Activated T-helper 1 cell treated with anti-CD3 and anti-CD28 coated beads, Interleukin-12 subunit alpha, Interleukin-12 subunit beta, Interleukin-2, Interleukin-4 antibody, amounts not matched to agents 30 ng/mL and 10 ng/mL and 1 ng/mL, durations not matched to agents 14 hours and 24 hours and 36 hours (primary cell): ENCODE measurements at regions not wholly inside any gene's neighbourhood (a gene's known extent, or its start where the extent isn't known, plus 50 kb on each side); places are given as distances from the start of the nearest gene placed in this dataset.
"Not testable (repeated sequence)": the region's sequence is repeated elsewhere in the genome, so short reads cannot be mapped to it uniquely, and the experiment has no call there.

ENCODE experiments used
- DNase-seq: peaks from one replicate; pipeline ENCODE4 v3.0.0; 2021; ENCODE audit warnings: low spot score
- H3K27ac Mint-ChIP-seq: one replicate; pipeline ENCODE4 v1.8.0; 2021; ENCODE audit warnings: mild to moderate bottlenecking, mixed read lengths
- H3K27me3 Mint-ChIP-seq: one replicate; pipeline ENCODE4 v1.8.0; 2022; ENCODE audit warnings: mild to moderate bottlenecking, moderate library complexity, mixed read lengths; ENCODE audit not compliant: insufficient read depth
- H3K36me3 Mint-ChIP-seq: one replicate; pipeline ENCODE4 v1.8.0; 2021; ENCODE audit warnings: low read depth, mixed read lengths
- H3K4me1 Mint-ChIP-seq: one replicate; pipeline ENCODE4 v1.8.0; 2021; ENCODE audit warnings: low read depth, mixed read lengths
- H3K4me3 Mint-ChIP-seq: one replicate; pipeline ENCODE4 v1.8.0; 2021; ENCODE audit warnings: mild to moderate bottlenecking, moderate library complexity, mixed read lengths
- H3K9me3 Mint-ChIP-seq: one replicate; pipeline ENCODE4 v1.8.0; 2021; ENCODE audit warnings: mixed read lengths
- intact Hi-C: fragments of 100-400 bp; cut with micrococcal nuclease; formaldehyde crosslinking; loops from one replicate; pipeline ENCODE4 v1.15.1; 2024

DNA sequence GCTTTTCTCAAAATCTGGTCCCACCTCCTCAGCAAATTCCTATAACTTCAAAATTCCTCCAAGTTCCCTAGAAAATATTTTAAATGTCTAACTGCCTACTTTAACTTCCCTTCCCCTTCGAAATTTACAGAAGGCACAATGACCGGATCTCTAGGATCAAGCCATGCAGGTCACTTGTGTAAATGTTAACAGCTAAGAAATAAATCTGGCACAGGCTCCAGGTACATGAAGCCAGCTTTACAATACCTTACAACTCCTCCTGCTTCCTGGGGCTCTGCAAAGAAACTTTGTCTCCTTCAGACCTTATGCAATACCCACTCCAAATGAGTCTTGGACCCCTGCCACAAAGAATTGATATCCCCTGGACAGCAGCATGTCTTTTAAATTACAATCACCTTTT is 1164.2 kb downstream of the BRINP3 start:
- DNase-seq: no peak
- Mint-ChIP-seq H3K27me3 (no peaks in the 10 kb centered on the region), H3K27ac (no peak overlapping the region), H3K36me3 (no peaks in the 10 kb centered on the region), H3K4me3 (no peak overlapping the region), H3K9me3 (no peaks in the 10 kb centered on the region), H3K4me1 (no peaks in the 10 kb centered on the region)
- intact Hi-C loops: no loop called here

DNA sequence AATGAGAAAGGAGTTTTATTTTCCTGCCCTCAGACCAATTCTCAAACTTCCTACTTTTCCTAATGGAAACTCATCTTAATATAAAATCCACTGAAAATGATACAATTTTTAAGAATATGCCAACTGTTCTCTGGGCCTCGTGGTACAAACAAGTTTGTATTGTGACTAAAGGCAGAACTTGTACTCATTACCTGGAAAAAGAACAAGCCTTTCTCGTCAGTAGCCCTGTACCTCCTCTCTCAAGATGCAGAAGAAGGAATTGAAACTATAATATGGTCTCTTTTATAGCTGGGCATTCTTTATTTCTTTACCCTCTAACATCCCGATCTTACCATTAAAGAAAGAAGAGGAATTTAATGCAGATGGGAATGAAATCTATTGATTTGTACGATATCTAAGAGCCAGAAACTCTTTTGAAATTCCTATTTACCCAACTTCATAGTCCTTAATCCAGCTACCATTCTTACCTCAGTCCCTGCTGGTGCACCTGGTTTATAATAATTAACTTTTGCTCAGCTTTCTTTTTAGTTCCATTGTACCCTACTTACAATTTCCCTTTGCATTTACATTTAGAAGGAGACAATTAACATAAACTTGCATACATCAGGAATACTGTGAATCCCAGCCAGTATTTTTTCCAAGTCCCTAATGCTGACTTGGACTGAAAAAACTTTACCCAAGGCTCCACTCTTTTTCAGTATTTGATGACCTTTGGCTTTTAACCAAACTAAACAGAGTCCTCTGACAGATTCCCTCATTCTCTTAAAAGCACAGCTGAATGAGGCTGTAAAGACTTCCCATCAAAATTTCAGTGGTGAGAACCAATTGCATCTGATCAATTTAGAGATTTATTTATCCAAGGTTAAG is 1162.4 kb downstream of the BRINP3 start:
- intact Hi-C loops: no loop called here
- Mint-ChIP-seq H3K9me3 (no peaks in the 10 kb centered on the region), H3K4me1 (no peaks in the 10 kb centered on the region), H3K4me3 (no peak overlapping the region), H3K36me3 (no peaks in the 10 kb centered on the region), H3K27ac (no peak overlapping the region), H3K27me3 (no peaks in the 10 kb centered on the region)
- no peak for DNase-seq

DNA sequence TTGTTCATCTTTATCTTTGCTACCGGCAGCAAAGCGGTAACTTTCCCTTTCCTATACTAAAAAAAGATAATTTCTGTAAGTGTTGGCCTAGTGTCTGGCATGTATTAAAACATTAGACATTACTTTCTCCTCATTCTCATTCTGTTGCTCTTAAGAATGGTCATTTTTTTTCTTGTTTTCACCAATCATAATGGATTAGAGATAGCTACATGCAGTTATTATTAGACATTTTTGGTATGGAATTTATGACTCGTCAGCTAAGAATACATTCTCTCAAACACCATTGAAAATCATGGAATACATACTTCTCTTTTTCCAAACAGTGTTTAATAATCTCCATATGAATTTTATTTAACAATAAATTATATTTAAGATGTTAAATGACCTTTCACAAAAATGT is 1154.6 kb downstream of the BRINP3 start:
- Mint-ChIP-seq H3K4me3 (no peak overlapping the region), H3K4me1 (no peaks in the 10 kb centered on the region), H3K9me3 (peaks cover 5% of the 10 kb centered on the region), H3K27me3 (no peaks in the 10 kb centered on the region), H3K27ac (no peak overlapping the region), H3K36me3 (no peaks in the 10 kb centered on the region)
- no peak for DNase-seq
- intact Hi-C loops: no loop called here

DNA sequence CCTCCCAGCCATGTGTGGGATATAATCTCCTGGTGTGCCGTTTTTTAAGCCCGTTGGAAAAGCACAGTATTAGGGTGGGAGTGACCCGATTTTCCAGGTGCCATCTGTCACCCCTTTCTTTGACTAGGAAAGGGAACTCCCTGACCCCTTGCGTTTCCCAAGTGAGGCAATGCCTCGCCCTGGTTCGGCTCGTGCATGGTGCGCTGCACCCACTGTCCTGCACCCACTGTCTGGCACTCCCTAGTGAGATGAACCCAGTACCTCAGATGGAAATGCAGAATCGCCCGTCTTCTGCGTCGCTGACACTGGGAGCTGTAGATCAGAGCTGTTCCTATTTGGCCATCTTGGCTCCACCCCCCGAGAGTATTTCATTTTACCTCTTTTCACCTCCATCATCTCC is 1146.6 kb downstream of the BRINP3 start:
- H3K9me3 Mint-ChIP-seq: peaks cover 20% of the 10 kb centered on the region
- H3K27ac Mint-ChIP-seq, intact Hi-C loops, H3K4me1 Mint-ChIP-seq, H3K27me3 Mint-ChIP-seq, H3K4me3 Mint-ChIP-seq, DNase-seq, H3K36me3 Mint-ChIP-seq: not testable (repeated sequence)

DNA sequence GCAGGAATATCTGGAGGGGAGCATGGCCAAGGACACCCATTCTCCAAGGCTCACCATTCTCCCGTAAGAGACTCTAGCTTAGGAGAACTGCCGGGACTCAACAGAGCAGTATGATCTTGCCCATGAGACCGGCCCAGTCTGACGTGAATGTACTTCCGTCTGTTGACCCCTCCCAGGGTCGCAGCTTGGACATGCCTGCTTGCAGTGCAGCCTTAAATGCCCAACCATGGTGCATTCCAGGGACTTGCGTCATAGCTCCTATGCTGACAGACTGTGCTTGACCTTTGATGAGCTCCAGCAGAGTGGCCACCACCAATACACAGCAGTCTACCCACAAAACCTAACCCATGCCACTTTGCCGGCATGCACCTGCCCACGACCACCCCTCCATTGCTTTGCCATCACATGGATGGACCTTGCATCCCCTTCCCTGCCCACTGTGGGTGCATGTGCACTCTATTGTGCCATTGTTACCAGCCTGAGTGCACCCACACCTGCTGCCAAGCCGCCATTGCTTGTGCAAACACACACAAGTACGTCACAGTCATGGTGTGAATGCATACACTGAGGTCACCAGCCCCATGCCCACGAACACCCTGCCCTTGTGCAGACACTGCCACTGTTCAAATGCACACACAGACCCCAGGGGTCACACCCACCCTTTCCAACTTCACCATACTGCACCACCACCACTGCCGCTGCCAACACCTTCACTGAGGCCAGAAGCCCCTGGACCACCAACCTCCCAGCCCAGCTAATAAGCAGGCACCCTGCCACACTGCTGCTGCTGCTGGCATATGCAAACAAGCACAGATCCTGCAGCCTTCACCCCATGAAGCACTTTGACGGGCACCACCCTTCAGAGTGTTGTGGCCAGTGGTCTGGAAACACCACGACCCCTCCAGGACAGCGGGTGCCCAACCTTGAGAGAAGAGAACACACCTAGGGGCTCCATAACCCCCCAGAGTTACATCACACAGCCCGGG is 1141.3 kb downstream of the BRINP3 start:
- no peak for DNase-seq
- Mint-ChIP-seq H3K4me3 (no peak overlapping the region), H3K27me3 (no peaks in the 10 kb centered on the region), H3K27ac (no peak overlapping the region), H3K4me1 (no peaks in the 10 kb centered on the region), H3K36me3 (no peaks in the 10 kb centered on the region), H3K9me3 (peaks cover 7% of the 10 kb centered on the region)
- intact Hi-C loops: no loop called here

DNA sequence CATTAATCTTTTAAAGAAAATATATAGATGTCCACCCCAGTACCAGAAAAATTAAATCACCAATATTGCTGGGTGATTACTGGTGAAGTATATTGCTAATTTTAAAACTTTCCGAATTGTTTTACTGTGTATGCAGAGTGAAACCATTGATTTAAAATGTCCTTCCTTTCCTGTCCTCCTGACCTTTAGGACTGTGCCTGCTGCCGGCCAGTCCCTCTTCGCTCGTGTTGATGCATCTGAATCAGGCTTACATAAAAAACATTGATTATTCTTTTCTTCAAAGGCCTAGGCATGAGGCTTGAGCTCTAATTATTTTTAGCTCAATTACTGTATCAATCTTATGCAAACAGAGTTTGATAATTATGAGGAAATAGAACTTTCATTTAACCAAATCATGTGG is 1128.1 kb downstream of the BRINP3 start:
- intact Hi-C loops: no loop called here
- H3K36me3 Mint-ChIP-seq: no peaks in the 10 kb centered on the region
- no peak overlapping the region for H3K27ac Mint-ChIP-seq
- no peak overlapping the region for H3K4me3 Mint-ChIP-seq
- H3K27me3 Mint-ChIP-seq: no peaks in the 10 kb centered on the region
- H3K4me1 Mint-ChIP-seq: no peaks in the 10 kb centered on the region
- no peaks in the 10 kb centered on the region for H3K9me3 Mint-ChIP-seq
- no peak for DNase-seq

DNA sequence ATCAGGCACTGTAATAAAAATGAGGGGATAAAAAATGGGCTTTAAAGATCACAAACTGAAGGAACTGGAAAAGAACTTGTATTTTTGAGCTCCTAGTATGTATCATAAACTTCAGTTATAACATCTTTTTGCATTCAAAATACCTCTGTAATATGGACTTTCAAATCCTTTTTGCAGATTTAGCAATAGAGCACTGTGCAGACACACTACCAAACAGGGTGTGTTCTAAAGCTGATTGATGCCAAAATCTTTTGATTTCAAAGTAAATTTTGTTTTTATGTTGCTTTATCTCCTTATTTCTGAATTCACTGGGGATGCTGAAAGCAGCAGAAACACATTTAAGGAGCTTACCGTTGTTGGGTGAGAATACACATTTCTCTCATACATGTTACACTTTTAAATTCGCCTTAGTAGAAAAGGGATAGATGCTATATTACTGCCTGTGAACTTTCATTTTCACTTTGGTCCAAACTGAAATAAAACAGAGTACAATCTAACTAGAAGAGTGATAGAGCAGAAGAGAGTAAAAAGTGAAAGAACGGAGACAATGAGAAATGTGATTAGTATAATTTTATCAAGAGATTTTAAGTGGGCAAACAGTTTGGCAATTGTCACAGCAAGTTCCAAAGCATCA is 1126.6 kb downstream of the BRINP3 start:
- H3K27ac Mint-ChIP-seq: no peak overlapping the region
- DNase-seq: no peak

DNA sequence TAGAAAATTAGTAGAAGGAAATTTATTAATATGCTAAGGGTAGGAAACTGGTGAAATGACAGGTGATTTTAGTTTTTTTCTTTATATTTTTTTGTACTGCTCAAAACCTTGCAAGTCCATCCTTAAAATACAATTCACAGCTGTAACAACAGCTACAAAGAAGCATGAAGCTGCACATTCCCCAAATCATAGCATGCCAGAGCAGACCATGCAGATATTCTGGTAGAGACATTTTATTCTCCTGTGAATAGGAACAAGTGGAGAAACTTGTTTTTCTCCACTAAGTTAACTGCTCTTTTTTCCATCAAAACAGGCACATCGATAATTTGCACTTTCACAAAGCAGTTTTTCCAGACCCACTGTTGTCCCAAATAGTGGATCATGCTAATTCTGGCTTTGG is 1125.7 kb downstream of the BRINP3 start:
- Mint-ChIP-seq H3K36me3 (no peaks in the 10 kb centered on the region), H3K4me3 (no peak overlapping the region), H3K27ac (no peak overlapping the region), H3K27me3 (no peaks in the 10 kb centered on the region), H3K9me3 (no peaks in the 10 kb centered on the region), H3K4me1 (no peaks in the 10 kb centered on the region)
- intact Hi-C loops: no loop called here
- no peak for DNase-seq

More for the DNA sequence above, 1126.6 kb downstream of the BRINP3 start:
- H3K27me3 Mint-ChIP-seq: no peaks in the 10 kb centered on the region
- H3K4me1 Mint-ChIP-seq: no peaks in the 10 kb centered on the region
- intact Hi-C loops: no loop called here
- no peaks in the 10 kb centered on the region for H3K36me3 Mint-ChIP-seq
- no peak overlapping the region for H3K4me3 Mint-ChIP-seq
- no peaks in the 10 kb centered on the region for H3K9me3 Mint-ChIP-seq

DNA sequence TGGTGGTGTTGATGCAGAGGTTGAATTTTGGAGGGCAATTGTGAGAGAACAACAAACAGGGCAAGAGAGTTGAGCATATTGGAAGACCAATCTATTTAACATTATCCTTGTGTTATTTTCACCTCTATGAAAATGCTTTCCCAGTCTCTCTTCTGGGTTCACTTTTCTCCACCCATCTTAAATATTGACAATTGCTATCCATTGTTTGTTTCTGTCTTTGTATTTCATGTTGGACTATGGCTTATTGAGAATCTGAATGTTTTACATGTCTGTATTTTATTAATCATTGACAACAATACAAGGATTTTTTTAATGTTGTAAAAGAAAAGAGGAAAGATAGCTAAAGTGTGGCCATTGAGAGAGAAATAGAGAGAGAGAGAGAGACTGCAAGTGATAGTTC is 1121.5 kb downstream of the BRINP3 start:
- Mint-ChIP-seq H3K4me3 (no peak overlapping the region), H3K4me1 (no peaks in the 10 kb centered on the region), H3K27me3 (no peaks in the 10 kb centered on the region), H3K27ac (no peak overlapping the region), H3K36me3 (no peaks in the 10 kb centered on the region), H3K9me3 (no peaks in the 10 kb centered on the region)
- no peak for DNase-seq
- intact Hi-C loops: no loop called here

DNA sequence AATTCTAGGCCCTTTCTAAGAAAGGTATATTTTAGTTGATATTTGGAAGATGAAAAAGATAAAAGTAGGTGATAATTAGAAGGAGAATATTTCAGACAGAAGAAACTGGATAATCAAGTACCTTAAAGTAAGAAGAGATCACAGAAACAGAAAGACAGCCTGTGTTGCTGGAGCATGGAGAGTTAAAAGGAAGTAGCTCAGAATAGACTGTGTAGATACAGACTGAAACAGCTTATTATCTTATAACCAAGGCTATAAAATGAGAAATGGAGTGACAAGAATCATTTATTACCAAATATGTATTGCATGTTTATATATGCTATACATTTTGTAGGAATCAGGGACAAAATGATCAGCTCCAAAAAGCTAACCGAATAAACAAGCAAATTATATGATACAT is 1120.3 kb downstream of the BRINP3 start:
- intact Hi-C loops: no loop called here
- no peaks in the 10 kb centered on the region for H3K27me3 Mint-ChIP-seq
- no peaks in the 10 kb centered on the region for H3K36me3 Mint-ChIP-seq
- no peak for DNase-seq
- H3K9me3 Mint-ChIP-seq: no peaks in the 10 kb centered on the region
- no peak overlapping the region for H3K27ac Mint-ChIP-seq
- no peak overlapping the region for H3K4me3 Mint-ChIP-seq
- H3K4me1 Mint-ChIP-seq: no peaks in the 10 kb centered on the region

DNA sequence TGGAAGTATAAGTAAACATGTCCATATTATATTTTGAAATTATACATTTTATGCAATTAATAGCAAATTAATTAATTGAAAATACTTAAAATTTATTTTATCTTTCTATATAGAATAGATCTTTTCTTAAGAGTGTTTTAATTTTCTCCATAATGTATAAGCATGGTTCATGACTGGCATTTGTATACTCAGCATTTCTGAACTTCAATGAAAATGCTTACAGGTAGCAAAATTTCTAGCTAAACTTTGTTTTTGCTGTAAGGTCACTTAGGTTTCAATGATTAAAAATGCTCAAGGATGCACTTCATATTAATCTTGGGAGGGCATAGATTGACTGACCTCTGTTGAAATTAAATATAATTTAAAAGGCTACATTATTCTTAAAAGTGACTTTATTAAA is 1108.1 kb downstream of the BRINP3 start:
- no peak for DNase-seq

DNA sequence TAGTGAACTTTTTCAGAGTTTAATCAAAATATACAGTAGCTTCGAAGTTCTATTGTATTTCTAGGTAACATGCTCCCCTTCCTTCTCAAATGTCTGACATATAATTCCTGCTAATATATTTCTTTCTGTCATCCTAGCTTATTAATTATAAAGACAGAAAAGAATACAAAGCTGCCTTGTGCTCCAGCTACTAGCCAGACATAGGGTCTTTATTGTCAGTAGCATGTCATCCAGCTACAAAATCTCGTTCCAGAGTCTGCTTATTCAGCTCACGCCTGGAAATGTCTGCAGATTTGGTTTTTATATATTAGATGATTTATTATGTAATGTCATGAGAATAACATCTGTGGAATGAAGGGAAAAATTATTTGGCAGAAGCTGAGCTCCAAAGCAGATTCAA is 1102.8 kb downstream of the BRINP3 start:
- Mint-ChIP-seq H3K9me3 (peaks cover 14% of the 10 kb centered on the region), H3K4me3 (no peak overlapping the region), H3K27ac (no peak overlapping the region), H3K36me3 (no peaks in the 10 kb centered on the region), H3K4me1 (no peaks in the 10 kb centered on the region), H3K27me3 (no peaks in the 10 kb centered on the region)
- intact Hi-C loops: no loop called here
- DNase-seq: no peak

More for the DNA sequence above, 1108.1 kb downstream of the BRINP3 start:
- H3K27me3 Mint-ChIP-seq: no peaks in the 10 kb centered on the region
- H3K4me3 Mint-ChIP-seq: no peak overlapping the region
- no peaks in the 10 kb centered on the region for H3K4me1 Mint-ChIP-seq
- H3K36me3 Mint-ChIP-seq: no peaks in the 10 kb centered on the region
- H3K9me3 Mint-ChIP-seq: peaks cover 6% of the 10 kb centered on the region
- intact Hi-C loops: no loop called here
- no peak overlapping the region for H3K27ac Mint-ChIP-seq

DNA sequence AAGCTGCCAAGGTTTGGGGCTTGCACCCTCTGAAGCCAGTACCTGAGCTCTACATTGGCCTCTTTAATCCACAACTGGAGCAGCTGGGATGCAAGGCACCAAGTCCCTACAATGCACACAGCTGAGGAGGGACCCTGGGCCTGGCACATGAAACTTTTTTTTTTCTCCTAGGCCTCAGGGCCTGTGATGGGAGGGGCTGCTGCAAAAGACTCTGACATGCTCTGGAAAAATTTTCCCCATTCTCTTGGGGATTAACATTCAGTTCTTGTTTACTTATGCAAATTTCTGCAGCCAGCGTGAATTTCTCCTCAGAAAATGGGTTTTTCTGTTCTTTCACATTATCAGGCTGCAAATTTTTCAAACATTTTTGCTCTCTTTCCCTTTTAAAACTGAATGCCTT is 1072.2 kb downstream of the BRINP3 start:
- Mint-ChIP-seq H3K4me3 (no peak overlapping the region), H3K27me3 (no peaks in the 10 kb centered on the region), H3K9me3 (peaks cover 10% of the 10 kb centered on the region), H3K4me1 (no peaks in the 10 kb centered on the region), H3K36me3 (no peaks in the 10 kb centered on the region), H3K27ac (no peak overlapping the region)
- intact Hi-C loops: no loop called here
- no peak for DNase-seq
